ENCODE measurements at regions not wholly inside any gene's neighbourhood (a gene's known extent, or its start where the extent isn't known, plus 50 kb on each side); places are given as distances from the start of the nearest gene placed in this dataset.
A peak's percentile ranks its signal among the peaks of the same experiment; 100 is the strongest.
"Not testable (repeated sequence)": the region's sequence is repeated elsewhere in the genome, so short reads cannot be mapped to it uniquely, and the experiment has no call there.

DNA sequence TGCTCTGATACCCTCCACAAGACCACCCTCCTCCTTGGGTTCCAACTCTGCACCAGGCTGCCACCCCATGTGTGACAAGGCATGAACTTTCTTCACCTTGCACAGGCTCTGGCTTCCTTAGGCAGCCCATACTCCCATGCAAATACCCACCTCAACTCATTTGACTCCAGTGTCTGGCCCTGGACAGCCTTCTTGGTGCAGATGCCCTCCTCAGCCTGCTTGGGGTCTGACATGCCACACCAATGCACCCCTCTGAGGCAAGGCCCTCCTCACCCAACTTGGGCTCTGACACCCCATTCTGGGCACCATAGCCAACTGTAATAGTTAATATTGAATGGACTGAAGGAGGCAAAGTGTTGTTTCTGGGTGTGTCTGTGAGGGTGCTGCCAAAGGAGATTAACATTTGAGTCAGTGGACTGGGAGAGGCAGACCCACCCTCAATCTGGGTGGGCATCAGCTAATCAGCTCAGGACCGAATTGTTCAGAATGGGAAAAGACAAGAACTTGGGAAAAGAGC lies 115.0 kb upstream of the EPB41L4A start:
- no peak for DNase-seq

DNA sequence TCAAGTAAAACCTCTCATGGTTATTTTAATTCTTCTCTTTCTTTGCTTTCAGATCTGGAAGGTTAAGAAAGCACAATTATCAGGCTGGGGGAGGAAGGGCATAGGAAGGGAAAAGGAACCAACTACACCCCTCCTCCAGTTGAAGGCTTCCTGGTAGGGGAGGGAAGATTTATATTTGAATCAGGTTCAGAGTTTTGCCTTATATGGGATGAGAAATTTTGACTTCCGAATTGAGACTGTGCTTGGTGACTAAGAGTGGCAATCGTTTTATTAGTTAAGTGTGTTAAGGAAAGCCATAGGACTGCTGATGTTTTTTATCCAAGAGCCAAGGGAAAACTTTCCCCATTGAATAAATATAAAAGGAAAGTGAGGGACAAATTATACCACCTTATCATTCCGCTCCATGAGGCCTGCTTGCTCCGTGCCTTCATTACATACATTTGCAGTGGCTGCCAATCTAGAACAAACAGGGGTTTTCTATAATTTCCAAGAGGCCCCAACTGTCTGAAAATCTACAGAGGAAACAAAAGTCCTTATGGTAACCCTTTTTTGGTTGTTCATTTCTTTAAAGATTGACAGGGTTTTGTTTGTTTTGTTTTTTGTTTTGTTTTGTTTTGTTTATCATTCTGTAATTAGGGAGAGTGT lies 115.7 kb upstream of the EPB41L4A start:
- DNase-seq: no peak

DNA sequence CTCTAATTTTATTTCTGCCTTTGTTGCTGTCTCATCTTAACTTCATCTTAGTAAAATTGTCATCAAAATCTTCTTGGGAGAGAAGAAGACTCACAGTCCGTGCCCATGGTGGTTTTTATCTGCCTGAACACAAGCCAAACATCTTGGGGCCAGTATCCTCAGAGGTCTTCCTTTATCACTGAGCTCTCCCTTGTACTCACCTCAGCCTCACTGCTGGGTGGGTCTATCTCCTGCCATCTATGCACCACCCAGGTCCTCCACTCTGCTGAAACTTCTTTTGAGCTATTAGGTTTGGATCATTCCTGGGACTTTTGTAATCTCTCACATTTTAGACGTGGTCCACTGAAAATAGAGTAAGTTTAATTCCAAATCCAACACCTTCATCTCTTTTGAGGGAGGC lies 116.3 kb upstream of the EPB41L4A start:
- no peak for DNase-seq

DNA sequence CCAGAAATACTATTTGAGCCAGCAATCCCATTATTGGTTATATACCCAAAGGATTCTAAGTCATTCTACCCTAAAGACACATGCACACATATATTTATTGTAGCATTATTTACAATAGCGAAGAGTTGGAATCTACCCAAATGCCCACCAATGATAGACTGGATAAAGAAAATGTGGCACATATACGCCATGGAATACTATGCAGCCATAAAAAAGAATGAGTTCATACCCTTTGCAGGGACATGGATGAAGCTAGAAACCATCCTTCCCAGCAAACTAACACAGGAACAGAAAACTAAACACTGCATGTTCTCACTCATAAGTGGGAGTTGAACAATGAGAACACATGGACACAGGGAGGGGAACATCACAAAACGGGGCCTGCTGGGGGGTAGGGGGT lies 125.5 kb upstream of the EPB41L4A start:
- DNase-seq: not testable (repeated sequence)

DNA sequence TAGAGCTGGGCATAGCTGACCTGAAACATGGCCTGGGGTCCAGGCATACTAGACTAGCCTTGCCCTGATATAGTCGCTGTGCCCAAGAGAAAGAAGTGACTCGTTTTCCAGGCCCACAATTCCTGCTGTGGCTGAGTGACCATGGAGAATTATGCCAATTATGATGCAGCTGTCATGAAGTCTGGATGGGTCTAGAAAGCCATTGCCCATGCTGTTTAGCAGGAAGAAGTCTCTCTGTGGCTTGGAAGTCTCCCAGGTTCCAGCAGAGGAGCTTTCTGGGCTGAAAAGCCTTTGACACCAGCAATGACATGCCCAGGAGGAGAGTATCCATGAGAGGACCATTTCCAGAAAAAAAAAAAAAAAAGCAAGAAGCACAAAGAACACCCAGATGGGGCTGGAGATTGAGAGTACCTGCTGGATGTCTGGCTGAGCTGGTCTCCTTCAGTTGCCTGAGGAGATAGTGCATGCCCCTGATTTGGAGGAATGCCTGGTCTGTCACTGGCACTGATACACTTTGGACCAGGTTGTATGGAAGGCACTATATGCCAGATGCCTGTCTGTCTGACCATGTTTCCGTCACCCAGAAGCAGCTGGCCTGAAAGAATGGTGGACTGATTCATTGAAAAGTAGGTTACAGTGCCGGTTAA lies 128.0 kb upstream of the EPB41L4A start:
- DNase-seq: no peak

DNA sequence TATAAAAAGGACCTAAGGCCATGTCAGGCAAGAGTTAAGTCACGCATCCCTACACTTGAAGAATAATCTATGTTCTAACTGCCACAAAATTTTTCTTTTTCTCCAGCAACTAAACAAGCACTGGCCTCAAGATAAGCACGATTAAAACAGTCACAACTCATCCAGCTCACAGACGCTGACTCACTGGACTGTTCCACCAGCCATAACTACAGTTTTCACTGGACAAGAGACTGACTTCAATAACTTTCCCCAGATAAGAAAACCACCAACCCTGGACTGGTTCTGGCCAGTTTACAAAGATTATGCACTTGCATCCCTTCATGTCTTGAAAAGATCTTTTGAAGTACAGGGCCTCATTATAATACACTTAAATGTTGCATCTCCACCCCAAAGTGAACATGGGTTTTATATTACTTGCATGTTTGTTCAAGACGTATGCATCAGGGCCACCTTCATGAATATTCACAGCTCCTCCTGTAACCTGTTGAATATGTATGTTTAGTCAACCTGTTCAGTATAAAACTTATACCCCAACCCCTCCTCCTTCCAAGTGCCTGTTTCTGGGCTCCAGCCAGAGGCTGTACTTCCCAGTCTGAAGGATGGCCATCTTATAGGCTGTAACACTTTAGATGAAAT lies 129.3 kb upstream of the EPB41L4A start:
- DNase-seq: no peak

DNA sequence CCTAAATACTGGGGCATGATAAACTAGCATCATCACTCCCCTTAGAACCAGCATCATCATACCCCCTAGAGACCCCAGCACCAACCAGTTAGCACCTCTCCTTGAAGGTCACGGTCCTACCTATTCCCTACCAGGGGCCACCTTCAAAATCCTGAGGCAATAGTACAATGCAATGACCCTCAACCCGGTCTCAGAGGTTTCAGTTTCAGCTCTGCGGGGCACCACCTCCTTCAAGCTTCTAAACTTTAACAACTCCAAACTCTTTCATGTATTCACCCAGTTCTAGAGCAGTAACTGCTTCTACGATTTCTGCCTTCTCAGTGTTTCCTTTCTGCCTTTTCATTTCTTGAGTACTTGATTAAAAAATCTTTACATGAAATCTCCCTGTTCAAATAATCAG lies 130.1 kb upstream of the EPB41L4A start:
- no peak for DNase-seq

DNA sequence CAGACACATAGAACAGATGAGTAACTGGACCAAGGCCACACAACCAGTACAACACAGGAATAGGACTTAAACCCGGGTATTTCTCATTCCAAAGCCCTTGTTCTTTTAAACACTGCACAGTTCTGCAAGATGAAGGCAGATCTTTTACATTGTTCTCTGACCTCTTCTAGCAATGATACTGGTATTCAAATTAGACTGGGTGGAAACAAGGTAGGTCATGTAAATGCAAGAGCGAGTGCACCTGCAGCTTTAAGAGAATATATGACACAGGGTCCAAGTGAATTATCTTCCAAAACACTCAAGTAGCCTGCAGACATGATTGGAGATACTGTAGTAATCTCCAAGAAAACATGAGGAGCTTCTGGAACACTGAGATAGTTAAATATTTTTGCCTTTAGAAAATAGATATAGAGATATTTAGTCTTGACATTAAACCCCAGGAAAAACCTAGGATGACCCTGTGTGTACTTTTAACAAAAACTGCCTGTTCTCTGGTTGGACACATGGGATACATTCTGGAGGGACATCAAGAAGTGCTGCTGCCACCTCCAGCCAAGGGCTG lies 130.6 kb upstream of the EPB41L4A start:
- no peak for DNase-seq

DNA sequence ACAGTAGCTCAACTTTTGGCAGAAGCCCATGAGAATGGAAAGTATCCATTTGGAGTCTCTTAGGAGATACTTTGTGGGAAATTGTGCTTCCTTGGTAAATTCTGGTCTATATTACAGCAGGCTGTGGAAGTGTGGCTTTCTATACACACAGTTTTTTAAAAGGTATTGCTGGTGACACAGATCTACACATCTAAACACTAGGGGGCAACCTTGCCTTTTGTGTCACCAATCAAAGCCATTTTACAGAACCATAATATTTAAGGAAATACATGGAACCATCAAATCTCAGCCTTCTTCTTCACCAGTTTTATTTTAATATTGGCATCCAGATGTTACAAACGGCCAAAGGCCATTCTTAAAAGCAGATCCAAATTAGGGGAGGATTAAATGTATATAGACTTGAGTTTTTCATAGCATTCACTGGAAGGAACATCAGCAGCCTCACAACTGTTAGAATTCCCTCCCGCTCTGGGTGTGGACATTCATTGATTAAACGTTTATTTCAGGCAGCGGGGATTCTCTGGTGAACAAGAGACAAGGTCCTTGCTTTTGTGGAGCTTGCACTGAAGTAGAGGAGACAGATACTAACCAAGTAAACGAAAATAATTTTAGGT lies 132.4 kb upstream of the EPB41L4A start:
- DNase-seq: peak; percentile 26 to 73 (median 70)

DNA sequence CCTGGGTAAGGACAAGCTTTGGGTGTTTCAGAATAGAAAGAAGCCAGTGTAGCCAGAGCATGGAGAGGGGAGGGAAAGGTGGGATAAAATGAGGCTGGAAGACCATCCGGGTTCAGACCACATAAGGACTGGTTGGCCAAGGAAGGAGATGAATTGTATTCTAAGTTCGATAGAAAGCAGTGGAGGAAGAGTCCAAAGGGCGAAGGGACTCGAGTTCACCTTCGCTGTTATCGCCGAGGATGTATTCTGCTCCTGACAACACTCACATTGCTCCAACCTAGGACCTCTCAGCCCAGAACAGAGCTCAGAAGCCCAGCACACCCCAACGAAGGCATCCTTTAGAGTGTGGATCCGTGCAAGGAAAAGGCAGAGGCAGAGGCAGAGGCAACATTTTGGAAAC lies 133.1 kb upstream of the EPB41L4A start:
- no peak for DNase-seq

DNA sequence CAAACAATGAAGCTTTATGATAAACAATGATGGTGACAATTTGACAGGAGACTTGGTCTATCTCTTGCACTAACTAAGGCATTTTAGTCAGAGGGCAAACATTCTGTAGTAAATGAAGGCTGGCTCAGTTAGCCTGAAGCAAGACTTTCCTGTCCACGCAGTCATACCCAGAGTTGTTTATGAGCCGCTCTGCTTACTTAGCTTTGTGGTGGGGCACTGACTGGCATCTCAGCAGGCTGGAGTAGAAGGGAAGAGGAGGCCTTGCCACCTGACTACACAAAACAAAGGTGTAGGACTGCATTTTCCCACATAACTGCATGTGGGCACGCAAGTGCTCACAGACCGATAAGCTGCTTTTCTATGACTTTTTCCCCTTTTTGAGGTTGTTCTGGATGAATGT lies 133.7 kb upstream of the EPB41L4A start:
- DNase-seq: no peak

DNA sequence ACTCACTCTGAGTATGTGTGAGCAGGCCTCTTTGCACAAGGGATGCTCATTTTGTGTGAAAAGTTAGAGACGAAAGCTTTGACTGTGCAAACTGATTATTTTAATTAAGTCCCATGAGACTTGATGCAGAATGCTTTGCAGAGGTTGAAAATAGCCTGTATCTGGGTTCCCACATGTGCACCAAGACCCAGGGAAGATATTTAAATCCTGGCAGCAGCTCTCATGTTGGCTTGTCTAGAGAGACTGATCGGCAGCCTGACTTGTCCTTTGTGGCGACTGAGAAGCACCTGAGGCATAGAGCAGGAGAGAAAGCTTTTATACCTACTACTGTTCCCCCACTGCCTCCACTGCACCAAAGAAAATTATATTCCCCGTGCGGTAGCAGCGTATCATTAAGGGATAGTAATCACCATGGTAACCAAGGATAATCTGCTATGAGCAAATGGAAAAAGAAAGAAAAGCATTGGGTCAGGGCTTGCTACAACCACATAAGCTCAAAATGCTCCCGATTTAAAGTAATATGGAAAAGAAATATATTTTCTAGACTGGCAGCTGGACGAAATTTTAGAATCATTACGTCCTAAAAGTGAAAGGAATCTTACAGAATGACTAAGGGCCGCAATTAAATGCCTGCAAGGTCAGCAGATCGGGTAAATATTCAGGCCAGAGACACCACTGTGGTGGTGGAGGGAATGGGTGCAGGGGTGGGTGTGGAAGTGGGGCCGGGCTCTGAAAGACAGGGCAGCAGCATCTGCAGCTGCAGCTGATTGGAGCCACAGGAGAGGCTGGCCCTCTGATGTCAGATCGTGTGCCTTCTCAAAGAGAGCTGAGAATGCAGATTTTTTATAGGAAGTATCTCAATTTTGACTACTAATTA lies 135.3 kb upstream of the EPB41L4A start:
- DNase-seq: peak in 1 of 3 experiments; percentile 6

DNA sequence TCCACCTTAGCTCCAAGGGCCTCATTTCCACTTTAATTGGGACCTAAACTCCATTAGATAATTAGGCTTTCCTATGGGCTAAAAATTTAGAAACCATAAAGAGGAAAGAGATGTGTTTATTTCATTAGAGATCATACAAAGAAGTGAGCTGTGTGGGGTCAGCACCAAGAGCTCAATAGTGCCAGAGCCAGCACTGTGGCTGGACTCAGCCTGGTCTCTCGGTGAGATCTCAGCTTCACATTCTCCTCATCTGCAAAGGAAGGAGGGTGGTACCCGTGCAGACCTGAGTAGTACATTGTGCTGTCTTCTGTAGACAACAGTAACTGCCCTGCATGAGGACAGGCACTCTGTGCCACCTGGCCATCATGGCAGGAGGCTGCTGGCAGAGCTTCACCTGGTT lies 136.1 kb upstream of the EPB41L4A start:
- DNase-seq: no peak

DNA sequence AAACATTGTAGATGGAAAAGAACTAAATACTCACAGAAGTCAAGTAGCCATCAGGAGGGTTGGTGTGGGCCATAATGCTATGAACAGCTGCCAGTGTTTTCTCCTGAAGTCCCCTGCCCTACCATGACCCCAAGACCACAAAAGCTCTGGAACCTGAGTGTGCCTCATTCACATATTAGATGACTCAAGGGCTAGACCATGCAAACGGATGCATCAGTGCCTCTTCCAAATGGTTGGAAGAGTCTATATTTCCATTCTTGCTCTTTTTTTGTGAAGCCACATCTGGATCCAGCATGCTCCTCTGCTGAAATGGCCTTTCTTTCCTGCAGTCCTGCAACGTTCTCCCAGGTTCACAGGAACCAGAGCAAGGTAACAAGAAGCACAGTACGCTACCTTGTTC lies 136.6 kb upstream of the EPB41L4A start:
- DNase-seq: no peak

DNA sequence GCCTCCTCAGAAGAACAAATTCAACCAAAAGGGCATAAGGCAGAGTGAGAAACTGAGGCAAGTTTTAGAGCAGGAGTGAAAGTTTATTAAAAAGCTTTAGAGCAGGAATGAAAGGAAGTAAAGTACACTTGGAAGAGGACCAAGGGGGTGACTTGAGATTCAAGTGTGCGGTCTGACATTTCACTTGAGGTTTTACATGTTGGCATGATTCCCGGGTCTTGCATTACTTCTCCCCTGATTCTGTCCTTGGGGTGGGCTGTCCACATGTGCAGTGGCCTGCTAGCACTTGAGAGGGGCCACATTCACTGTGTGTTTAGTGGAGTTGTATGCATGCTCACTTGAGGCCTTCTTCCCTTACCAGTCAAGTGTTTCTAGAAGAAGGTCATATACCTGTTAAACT lies 140.4 kb upstream of the EPB41L4A start:
- not testable (repeated sequence) for DNase-seq

DNA sequence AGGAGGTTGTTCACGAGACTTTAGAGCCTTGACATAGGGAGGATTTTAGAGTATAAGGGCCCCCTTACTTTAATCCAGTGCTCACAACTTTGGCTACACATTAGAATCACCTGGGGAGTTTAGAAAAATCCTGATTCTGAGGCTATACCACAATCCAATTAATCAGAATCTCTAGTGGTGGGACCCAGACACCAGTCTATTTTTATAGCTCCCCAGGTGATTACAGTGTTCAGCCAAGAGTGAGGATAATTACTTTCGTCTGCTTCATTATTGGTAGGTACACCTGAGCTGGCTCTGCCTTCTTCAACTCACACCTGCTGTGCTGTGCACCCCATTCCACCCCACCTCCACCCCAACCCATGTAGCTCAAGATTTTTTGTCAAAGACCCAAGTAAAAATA lies 141.3 kb upstream of the EPB41L4A start:
- DNase-seq: peak; percentile 11 to 59 (median 15)

DNA sequence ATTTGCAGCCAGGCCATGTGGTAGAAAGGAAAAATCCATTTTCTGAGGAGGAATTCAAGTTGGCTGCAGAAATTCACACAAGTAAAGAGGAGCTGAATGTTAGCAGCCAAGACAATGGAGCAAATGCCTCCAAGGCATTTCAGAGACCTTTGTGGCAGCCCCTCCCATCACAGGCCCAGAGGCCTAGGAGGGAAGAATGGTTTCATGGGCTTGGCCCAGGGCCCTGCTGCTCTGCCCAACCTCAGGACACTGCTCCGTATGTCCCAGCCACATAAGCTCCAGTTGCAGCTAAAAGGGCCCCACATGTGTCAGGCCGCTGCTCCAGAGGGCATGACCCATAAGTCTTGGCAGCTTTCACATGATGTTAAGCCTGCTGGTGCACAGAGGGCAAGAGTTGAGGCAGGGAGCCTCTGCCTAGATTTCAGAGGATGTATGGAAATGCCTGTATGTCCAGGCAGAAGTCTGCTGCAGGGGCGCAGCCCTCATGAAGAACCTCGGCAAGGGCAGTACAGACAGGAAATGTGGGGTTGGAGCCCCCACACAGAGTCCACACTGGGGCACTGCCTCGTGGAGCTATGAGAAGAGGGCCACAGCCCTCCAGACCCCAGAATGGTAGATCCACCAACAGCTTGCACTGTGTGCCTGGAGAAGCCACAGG lies 144.2 kb upstream of the EPB41L4A start:
- DNase-seq: no peak

DNA sequence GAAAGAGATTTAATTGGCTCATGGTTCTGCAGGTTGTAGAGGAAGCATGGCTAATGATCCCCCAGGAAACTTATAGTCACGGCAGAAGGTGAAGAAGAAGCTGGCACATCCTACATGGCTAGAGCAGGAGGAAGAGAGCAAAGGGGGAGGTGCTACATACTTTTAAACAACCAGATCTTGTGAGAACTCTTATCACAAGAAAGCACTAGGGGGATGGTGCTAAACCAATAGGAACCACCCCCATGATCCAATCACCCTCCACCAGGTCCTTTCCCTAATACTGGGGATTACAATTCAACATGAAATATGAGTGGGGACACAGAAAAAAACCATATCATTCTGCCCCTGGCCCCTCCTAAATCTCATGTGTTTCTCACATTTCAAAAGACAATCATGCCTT lies 147.2 kb upstream of the EPB41L4A start:
- no peak for DNase-seq

DNA sequence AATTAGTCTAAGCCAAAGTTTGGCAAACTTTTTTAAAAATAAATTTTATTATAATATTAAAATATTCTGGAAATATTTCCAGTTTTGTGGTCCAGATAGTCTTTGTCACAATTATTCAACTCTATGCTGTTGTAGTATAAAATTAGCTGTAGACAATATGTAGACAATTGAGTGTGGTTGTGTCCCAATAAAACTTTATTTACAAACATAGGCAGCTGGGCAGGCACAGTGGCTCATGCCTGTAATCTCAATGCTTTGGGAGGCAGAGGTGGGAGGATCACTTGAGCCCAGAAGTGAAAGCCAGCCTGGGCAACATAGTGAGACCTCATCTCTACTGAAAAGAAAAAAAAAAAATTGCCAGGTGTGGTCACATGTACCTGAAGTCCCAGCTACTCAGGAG lies 150.5 kb upstream of the EPB41L4A start:
- no peak for DNase-seq

DNA sequence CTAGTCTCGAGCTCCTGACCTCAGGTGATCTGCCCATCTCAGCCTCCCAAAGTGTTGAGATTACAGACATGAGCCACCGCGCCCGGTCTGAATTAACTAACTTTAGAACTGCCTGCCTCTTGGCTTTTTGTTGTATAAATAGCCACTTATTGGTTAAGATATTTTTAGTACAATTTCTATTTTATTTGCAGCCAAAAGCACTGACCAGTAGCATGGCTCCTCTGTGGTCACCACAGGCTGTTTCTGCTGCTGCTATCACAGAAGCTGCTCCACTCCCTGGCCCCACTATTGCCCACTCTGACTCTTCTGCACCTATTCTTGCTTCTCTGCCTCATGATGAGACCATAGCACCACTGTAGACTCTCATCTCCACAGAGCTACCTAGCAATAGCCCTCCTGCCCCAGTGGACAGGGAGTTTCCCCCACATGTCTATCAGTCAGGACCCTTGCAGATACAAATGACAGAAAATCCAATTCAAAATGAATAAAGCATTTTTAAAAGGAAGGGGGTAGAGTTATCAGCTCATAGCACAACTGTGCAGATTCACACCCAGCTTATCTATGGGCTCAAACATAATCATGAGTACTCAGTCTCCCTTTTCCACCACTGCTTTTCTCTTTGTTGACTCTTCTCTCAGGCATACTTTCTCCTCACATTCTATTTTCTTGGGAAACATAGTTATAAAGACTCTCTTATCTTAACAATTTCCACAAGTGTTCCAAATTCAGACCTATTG lies 151.8 kb upstream of the EPB41L4A start:
- DNase-seq: no peak

DNA sequence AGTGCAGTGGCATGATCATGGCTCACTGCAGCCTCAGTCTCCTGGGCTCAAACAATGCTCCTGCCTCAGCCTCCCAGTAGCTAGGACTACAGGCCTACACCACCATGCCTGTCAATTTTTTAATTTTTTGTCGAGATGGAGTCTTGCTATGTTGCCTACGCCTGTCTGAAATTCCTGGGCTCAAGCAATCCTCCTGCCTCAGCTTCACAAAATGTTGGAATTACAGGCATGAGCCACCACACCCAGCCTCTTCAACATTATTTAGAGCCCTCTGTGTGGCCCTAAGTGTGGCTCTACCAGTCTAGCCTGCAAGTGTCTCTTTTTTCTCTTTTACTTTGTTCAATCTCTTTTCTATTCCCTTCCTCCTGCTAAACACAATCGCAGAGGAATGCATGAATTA lies 154.4 kb upstream of the EPB41L4A start:
- DNase-seq: no peak

Measured in NCI-H1417 (cell line).